Neuron (in vitro differentiated cells): ENCODE measurements at regions not wholly inside any gene's neighbourhood (a gene's known extent, or its start where the extent isn't known, plus 50 kb on each side); places are given as distances from the start of the nearest gene placed in this dataset.
"Not testable (repeated sequence)": the region's sequence is repeated elsewhere in the genome, so short reads cannot be mapped to it uniquely, and the experiment has no call there.

Source experiments
- H2AFZ ChIP-seq: one replicate; pipeline ENCODE4 v1.6.1; 2013; ENCODE audit warnings: low read depth, mild to moderate bottlenecking, inconsistent platforms, low read length, moderate library complexity
- H3K27me3 ChIP-seq: one replicate; pipeline ENCODE4 v1.6.1; 2013; ENCODE audit warnings: low read length; ENCODE audit not compliant: insufficient read depth
- H3K36me3 ChIP-seq: one replicate; pipeline ENCODE4 v1.6.1; 2013; ENCODE audit warnings: low read length; ENCODE audit not compliant: insufficient read depth
- H3K4me1 ChIP-seq: one replicate; pipeline ENCODE4 v1.6.1; 2013; ENCODE audit warnings: low read length; ENCODE audit not compliant: insufficient read depth
- H3K4me3 ChIP-seq: 2 replicates; pipeline ENCODE4 v1.5.1; 2013; ENCODE audit warnings: mild to moderate bottlenecking, low read length, moderate library complexity
- H3K9me3 ChIP-seq: one replicate; pipeline ENCODE4 v1.6.1; 2013; ENCODE audit warnings: low read length

- no peak overlapping the region for H3K4me3 ChIP-seq
- H2AFZ ChIP-seq, result no peak overlapping the region
- no peaks in the 10 kb centered on the region for H3K9me3 ChIP-seq
- peaks cover 10% of the 10 kb centered on the region for H3K4me1 ChIP-seq
- no peaks in the 10 kb centered on the region for H3K27me3 ChIP-seq
- no peaks in the 10 kb centered on the region for H3K36me3 ChIP-seq
Measured at GRCh38 chr14:65976761-65977404, 509.3 kb upstream of the CCDC196 start.

GRCh38 chr14:65981192-65981843, 504.9 kb upstream of the CCDC196 start:
- H3K4me1 ChIP-seq, result no peaks in the 10 kb centered on the region
- no peaks in the 10 kb centered on the region for H3K9me3 ChIP-seq
- H3K27me3 ChIP-seq, result no peaks in the 10 kb centered on the region
- H3K36me3 ChIP-seq, result no peaks in the 10 kb centered on the region
- no peak overlapping the region for H3K4me3 ChIP-seq
- no peak overlapping the region for H2AFZ ChIP-seq

- no peaks in the 10 kb centered on the region for H3K9me3 ChIP-seq
- no peak overlapping the region for H3K4me3 ChIP-seq
- no peaks in the 10 kb centered on the region for H3K36me3 ChIP-seq
- no peaks in the 10 kb centered on the region for H3K4me1 ChIP-seq
- no peak overlapping the region for H2AFZ ChIP-seq
- no peaks in the 10 kb centered on the region for H3K27me3 ChIP-seq
Measured at GRCh38 chr14:65986041-65986440, 500.1 kb upstream of the CCDC196 start.

GRCh38 chr14:65989981-65990380, 496.2 kb upstream of the CCDC196 start:
- H3K9me3 ChIP-seq, result no peaks in the 10 kb centered on the region
- H3K36me3 ChIP-seq, result no peaks in the 10 kb centered on the region
- no peak overlapping the region for H2AFZ ChIP-seq
- H3K27me3 ChIP-seq, result no peaks in the 10 kb centered on the region
- H3K4me1 ChIP-seq, result peaks cover 3% of the 10 kb centered on the region
- no peak overlapping the region for H3K4me3 ChIP-seq

- Histone ChIP-seq H3K36me3 (no peaks in the 10 kb centered on the region), H2AFZ (no peak overlapping the region), H3K4me3 (no peak overlapping the region), H3K27me3 (no peaks in the 10 kb centered on the region), H3K9me3 (no peaks in the 10 kb centered on the region), H3K4me1 (peaks cover 3% of the 10 kb centered on the region)
Measured at GRCh38 chr14:65991104-65991503, 495.1 kb upstream of the CCDC196 start.

- H3K4me1 ChIP-seq, H3K4me3 ChIP-seq, H3K9me3 ChIP-seq, H3K27me3 ChIP-seq, H2AFZ ChIP-seq, H3K36me3 ChIP-seq: not testable (repeated sequence)
Measured at GRCh38 chr14:65991935-65992334, 494.2 kb upstream of the CCDC196 start.

GRCh38 chr14:65993103-65993502, 493.1 kb upstream of the CCDC196 start:
- Histone ChIP-seq H3K9me3 (no peaks in the 10 kb centered on the region), H2AFZ (no peak overlapping the region), H3K36me3 (no peaks in the 10 kb centered on the region), H3K4me1 (peaks cover 3% of the 10 kb centered on the region), H3K27me3 (no peaks in the 10 kb centered on the region), H3K4me3 (no peak overlapping the region)

GRCh38 chr14:65993996-65994395, 492.2 kb upstream of the CCDC196 start:
- no peaks in the 10 kb centered on the region for H3K36me3 ChIP-seq
- peaks cover 3% of the 10 kb centered on the region for H3K4me1 ChIP-seq
- H3K9me3 ChIP-seq, result no peaks in the 10 kb centered on the region
- H3K27me3 ChIP-seq, result no peaks in the 10 kb centered on the region
- H2AFZ ChIP-seq, result no peak overlapping the region
- no peak overlapping the region for H3K4me3 ChIP-seq

- Histone ChIP-seq H2AFZ (no peak overlapping the region), H3K4me3 (no peak overlapping the region), H3K36me3 (no peaks in the 10 kb centered on the region), H3K4me1 (peaks cover 3% of the 10 kb centered on the region), H3K9me3 (no peaks in the 10 kb centered on the region), H3K27me3 (no peaks in the 10 kb centered on the region)
Measured at GRCh38 chr14:65997347-65997746, 488.8 kb upstream of the CCDC196 start.

- no peaks in the 10 kb centered on the region for H3K4me1 ChIP-seq
- H3K4me3 ChIP-seq, result no peak overlapping the region
- no peaks in the 10 kb centered on the region for H3K27me3 ChIP-seq
- H2AFZ ChIP-seq, result no peak overlapping the region
- no peaks in the 10 kb centered on the region for H3K36me3 ChIP-seq
- H3K9me3 ChIP-seq, result no peaks in the 10 kb centered on the region
Measured at GRCh38 chr14:65999865-66000264, 486.3 kb upstream of the CCDC196 start.

GRCh38 chr14:66000766-66001165, 485.4 kb upstream of the CCDC196 start:
- no peaks in the 10 kb centered on the region for H3K36me3 ChIP-seq
- no peaks in the 10 kb centered on the region for H3K4me1 ChIP-seq
- no peaks in the 10 kb centered on the region for H3K9me3 ChIP-seq
- H3K27me3 ChIP-seq, result no peaks in the 10 kb centered on the region
- H2AFZ ChIP-seq, result no peak overlapping the region
- no peak overlapping the region for H3K4me3 ChIP-seq

- Histone ChIP-seq H3K4me1 (no peaks in the 10 kb centered on the region), H3K9me3 (no peaks in the 10 kb centered on the region), H3K27me3 (no peaks in the 10 kb centered on the region), H3K36me3 (no peaks in the 10 kb centered on the region), H2AFZ (no peak overlapping the region), H3K4me3 (no peak overlapping the region)
Measured at GRCh38 chr14:66001356-66001755, 484.8 kb upstream of the CCDC196 start.

GRCh38 chr14:66003082-66003730, 483.0 kb upstream of the CCDC196 start:
- Histone ChIP-seq H3K27me3 (no peaks in the 10 kb centered on the region), H3K4me1 (no peaks in the 10 kb centered on the region), H2AFZ (no peak overlapping the region), H3K4me3 (no peak overlapping the region), H3K9me3 (no peaks in the 10 kb centered on the region), H3K36me3 (no peaks in the 10 kb centered on the region)
